Posterior cingulate gyrus (tissue), 11 donors: ENCODE measurements at regions not wholly inside any gene's neighbourhood (a gene's known extent, or its start where the extent isn't known, plus 50 kb on each side); places are given as distances from the start of the nearest gene placed in this dataset.

Source experiments
- DNase-seq, 10 donors: peaks; one replicate each; pipeline versions ENCODE4 v3.0.0 to v3.0.0-alpha.2; 2020 to 2021; ENCODE audit warnings: mixed read lengths in 3 of 10
- intact Hi-C: fragments of 100-400 bp; cut with DNase I; formaldehyde crosslinking; loops from one replicate; pipeline ENCODE4 v1.15.1; 2023

GRCh38 chr11:115067900-115068530 lies 389.7 kb downstream of the NXPE2 start:
- no peak for DNase-seq
- intact Hi-C loops, result no loop called here

DNA sequence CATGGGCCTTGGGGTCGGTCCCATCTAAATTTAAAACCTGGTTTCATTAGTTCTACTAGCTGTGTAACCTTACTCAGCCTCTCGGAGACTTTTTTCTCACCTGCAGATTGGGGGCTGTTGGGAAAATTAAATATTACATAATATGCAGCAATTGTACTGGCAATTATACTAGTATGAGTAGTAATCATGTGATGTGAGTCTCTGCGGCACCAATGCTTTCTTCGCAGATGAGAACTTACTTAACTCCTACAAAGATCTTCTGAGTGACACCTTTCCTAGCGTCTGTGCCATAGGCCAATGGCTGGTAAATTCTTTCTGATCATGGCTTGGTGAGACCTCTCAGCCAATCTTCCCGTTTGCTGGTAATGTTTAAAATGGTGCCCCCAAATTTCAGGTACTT lies 391.3 kb downstream of the NXPE2 start:
- intact Hi-C loops, result no loop called here
- no peak for DNase-seq

DNA sequence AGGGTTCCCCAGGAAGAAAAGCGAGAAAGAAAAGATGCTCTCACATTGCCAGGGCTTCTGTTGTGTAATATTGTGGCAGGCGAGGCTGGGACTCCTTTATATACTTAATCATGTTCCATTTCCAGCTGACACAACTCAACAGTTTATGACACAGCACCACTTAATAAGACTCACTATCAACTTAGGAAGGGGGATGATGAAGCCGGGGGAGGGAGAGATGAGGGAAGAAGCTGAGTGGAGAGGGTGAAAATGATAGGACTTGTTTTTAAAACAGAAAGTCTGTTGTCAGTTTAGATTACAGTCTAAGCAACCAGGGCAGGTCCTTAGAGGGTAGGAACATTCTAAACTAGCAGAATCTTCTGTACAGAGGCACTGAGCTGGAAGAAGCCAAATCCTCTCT lies 397.0 kb downstream of the NXPE2 start:
- intact Hi-C loops, result no loop called here
- DNase-seq, result no peak

- intact Hi-C loops, result no loop called here
Observed at GRCh38 chr11:115077740-115078139, 399.4 kb downstream of the NXPE2 start.

DNA sequence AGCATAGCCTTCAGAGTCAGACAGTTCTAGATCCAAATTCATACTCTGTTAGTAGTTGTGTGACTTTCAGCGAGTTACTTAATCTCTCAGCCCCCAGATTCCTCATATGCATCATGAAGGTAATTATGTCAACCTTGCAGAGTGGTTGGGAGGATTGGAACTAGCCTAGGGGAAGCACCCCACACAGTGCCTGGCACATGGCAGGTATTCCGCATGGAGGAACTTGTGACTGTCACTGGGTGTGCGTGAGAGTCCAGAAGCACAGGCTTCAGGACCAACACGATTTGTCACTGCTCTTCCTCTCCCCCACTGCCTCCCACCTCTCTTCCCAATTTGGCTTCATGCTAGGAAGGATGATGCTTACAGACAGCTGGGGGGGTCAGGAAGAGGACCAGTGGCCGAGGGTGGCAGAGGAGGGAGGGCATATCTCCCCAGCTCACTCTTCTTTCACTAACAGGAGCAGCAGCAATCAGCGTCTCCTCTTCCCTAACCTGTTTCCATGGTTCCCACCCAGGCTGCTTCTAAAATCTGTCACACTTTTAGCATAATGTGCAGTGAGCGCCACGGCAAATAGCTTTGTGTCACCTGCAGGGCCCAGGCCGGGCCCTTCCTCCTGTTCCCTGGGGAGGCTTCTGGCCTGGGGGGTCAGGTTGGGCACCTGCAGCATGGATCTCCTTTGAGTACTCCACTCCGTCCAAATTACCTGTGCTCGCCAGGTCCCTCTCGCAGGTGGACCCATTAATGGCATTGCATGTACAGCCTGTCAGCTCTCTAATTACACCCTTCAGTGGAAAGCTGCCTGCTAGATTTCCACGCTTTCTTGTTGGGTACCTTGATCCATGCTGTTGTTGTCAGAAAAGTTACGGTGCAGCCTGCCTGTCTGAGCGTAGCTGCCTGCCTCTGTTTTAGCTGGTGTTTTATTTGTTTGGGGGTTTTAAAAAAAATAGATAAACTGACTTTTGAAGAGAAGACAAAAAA lies 400.4 kb downstream of the NXPE2 start:
- DNase-seq, result peak in 1 of 10 donors; percentile 81
- intact Hi-C loops, result no loop called here

More at GRCh38 chr11:115077740-115078139, 399.4 kb downstream of the NXPE2 start:
- no peak for DNase-seq

GRCh38 chr11:115080923-115081680 lies 402.8 kb downstream of the NXPE2 start:
- DNase-seq, result no peak
- intact Hi-C loops, result no loop called here

GRCh38 chr11:115081972-115082371 lies 403.6 kb downstream of the NXPE2 start:
- intact Hi-C loops, result no loop called here
- DNase-seq, result no peak

DNA sequence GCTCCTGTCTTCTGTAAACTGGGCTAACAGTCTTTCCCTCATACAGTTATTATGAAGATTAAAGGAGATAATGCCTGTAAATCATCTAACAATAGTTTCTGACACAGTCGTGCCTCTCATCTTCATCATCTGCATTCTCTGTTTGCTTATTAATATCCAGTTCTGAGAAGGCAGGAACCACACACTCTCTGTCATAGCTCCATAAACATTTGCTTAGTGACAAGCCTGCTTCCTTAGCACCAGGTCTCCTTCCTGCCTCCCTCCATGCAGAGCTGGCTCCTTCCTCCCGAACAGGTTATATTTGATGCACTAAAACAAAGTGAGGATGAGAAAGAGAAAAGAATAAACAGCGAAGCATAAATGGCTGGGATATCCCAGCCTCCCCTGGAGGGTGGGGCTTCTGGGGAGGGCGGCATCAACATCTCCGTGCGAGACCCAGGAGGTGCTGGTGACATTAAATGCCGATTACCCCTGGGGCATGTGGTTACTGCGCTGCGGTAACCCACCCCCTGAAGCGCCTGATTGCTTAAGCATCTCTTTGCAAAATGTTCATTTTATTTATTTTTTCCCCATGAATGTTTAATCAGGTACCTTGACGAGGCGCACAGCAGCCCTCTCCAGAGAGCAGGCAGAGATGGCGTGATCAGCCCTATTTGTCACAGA lies 404.9 kb downstream of the NXPE2 start:
- intact Hi-C loops, result no loop called here
- DNase-seq, result no peak

DNA sequence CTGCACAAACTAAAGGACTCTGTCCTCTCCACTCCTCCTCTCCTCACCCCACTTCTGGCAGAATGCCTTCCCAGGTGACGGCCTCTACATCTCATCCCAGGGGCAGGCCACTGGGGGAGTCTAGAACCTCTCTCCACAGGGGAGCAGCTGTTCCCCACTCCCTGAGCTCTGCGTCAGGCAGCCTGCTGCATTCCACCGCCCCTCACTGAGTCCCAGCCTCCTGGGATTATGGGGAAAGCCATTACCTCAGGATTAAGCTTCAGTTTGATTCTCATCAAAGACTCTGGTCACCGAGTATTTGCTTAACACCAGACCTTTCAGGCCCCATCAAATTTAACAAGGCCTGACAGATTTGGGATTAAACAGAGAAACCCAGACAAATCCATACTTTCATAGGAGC lies 405.9 kb downstream of the NXPE2 start:
- DNase-seq, result peak in 1 of 10 donors; percentile 49
- intact Hi-C loops, result no loop called here

DNA sequence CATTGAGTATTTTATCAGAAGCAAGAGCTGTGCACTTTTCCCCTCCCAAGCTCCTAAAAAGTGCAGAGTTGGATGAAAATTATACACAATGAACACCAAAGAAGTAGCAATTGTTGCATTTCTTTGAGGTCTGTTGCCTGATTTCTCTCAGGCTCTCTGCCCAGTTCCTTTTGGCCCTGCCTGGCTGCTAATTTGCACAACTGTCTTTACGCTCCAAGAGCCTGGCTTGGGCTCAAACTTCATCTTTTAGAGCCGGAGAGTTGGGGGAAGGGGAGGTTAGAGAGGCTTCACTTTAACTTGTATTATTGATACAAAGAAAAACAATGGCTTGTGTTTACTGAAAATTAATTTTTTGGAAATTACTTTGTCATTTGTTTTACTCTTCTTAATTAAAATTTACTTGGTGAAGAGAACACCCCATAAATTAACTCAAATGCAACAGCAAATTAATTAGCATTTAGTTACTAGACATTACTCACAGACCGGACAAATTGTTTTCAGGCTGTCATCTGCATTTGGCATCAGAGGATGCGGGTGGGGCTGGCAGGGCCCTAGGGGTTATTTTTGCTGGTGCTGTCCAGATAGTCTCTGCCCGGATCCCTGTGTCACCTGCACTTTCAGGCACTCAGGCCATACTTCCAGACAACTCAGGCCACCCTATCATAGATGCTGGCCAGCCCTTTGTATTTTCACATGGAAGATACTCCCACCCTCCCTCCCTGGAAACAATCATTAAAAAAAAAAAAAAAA lies 407.3 kb downstream of the NXPE2 start:
- peak in 3 of 10 donors; percentile 14 to 77 (median 25) for DNase-seq
- intact Hi-C loops, result no loop called here

DNA sequence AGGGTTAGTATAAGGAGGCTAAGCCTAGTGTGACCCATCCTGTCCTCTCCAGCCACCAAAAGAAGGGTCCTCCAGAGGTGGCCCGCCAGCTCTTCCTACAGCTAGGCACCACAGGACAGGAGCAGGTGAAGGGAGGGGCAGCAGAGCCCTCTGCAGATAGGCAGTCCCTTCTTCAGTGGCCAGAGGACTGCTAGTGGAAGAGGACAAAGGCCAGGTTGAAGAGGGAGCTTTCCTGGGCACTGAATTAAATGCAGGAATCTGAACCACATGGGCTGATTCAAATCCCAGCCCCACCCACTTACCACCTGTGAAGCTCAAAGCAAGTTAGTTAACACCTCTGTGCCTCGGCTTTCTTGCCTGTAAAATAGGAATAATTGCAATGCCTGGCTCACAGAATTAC lies 409.5 kb downstream of the NXPE2 start:
- DNase-seq, result no peak
- intact Hi-C loops, result no loop called here

GRCh38 chr11:115092516-115092915 lies 411.7 kb downstream of the CADM1 start:
- no peak for DNase-seq
- intact Hi-C loops, result no loop called here

DNA sequence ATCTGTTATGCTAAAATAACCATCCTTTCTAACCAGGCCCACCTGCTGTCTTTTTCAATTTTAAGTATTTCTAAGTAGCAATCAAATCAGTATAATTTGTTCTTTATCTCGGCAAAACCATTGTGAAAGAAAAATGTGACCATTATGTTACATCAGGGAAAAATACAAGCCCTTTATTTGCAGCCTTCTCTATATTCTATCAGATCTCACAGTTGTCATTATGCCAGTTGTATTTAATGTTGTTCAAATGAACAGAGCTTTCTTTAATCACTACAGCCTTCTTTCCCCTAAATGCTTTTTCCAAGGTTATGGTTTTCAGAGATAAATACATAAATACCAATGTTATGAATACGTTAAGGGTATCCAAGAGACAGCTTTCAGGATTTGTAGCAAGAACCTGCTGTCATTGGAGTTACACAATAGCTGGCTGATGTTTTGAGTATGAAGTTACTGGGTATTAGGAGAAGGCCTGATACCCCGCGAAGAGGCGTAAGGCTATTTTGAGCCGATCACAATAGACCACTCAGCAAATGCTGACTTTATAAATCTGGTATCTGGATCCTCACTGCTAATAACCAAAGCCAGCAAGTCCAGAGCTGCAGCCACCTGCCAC lies 406.3 kb downstream of the CADM1 start:
- intact Hi-C loops, result no loop called here
- DNase-seq, result no peak

GRCh38 chr11:115100706-115101105 lies 403.5 kb downstream of the CADM1 start:
- intact Hi-C loops, result no loop called here
- no peak for DNase-seq

DNA sequence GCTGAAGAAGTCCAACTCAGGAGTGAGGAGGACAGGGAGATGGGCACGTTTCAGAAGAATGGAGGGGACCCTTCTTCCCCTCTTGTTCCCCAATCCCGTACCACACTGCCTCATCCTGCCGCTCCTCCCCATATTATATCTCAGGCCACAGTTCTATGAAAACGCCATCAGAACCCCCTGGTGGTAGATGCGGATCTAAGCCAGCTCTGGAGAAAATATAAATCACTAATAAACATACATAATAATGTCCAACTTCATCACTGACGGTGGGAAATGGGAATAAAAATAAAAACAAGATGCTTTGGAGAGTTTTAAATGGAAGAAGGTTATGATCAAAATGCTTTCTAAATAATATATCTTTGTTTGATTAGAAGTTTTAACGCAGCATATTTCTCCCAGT lies 400.3 kb downstream of the CADM1 start:
- intact Hi-C loops, result no loop called here
- no peak for DNase-seq

GRCh38 chr11:115104851-115105453 lies 399.3 kb downstream of the CADM1 start:
- no peak for DNase-seq
- intact Hi-C loops, result no loop called here

DNA sequence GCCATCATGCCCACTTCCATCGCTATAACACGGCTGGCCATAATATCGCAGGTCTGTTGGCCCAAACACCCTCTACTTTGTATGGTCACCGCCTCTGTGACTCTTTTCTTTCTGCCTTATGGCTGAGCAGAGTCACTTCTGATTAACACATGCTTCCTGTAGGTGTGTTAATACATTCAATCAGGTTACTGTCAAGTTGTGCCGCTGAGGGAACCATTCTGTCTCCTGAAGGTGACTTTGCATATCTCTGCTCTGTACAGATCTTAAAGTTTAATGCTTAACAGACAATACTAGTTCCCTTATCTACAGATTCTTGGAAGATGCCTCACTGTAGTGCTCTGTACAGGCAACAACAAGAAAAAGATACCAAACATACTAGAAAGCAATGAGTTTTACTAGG lies 393.1 kb downstream of the CADM1 start:
- intact Hi-C loops, result no loop called here

DNA sequence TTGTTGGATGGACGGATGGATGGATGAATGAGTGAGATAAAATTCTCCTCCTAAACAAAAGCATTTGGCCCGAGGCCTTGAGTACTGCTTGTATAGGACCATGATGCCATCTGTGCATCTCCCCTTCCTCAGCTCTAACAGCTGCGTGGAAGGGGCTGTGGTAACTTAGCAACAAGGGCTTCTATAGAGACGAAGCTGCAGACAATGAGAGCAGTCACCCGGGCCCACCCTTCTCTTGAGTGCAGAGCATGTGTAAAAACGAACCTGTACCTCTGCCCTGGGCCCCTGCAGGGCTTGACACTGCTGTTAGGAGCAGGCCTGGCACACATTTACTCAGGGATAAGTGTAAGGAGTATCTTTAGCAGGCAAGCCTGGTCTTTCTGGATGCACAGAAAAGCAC lies 391.5 kb downstream of the CADM1 start:
- DNase-seq, result no peak
- intact Hi-C loops, result no loop called here

More for the DNA sequence above, 393.1 kb downstream of the CADM1 start:
- no peak for DNase-seq

DNA sequence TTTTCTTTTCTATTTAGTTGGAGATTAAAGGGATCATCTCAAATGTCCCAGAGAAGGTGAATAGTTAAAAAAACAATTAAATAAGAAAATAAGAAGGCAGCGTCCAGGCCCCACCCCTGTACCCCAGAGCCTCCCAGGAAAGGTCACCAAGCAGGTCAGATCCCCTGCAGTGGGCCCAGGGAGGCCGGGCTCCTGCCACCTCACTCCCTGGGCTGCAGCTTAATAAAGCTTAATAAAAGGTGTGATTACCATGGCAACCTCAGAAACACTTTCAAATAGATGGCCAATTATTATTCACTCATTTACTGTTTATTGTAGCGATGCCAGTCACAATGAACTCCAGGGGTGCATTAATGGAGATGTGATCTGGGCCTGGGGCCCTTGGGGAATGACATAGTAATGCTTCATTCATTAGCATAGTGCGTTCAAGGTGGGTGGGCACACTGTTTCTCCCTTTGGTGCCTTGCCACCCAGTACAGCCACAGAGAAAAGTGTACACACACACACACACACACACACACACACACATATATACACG lies 386.2 kb downstream of the CADM1 start:
- no peak for DNase-seq
- intact Hi-C loops, result no loop called here
